ENCODE measurements at regions not wholly inside any gene's neighbourhood (a gene's known extent, or its start where the extent isn't known, plus 50 kb on each side); places are given as distances from the start of the nearest gene placed in this dataset.

GRCh38 chr4:32342054-32342453 lies 1621.9 kb downstream of the PCDH7 start:
- TF ChIP-seq CTCF (IDR thresholded peaks at IDR 0.05) (no peak), POLR2A (IDR thresholded peaks at IDR 0.05) (no peak), POLR2AphosphoS5 (IDR thresholded peaks at IDR 0.05) (no peak)
